T-helper 2 cell treated with Interferon-gamma antibody and Interleukin-4, amounts not matched to agents 5 μg/mL and 100 μg/mL, for 36 hours (primary cell): ENCODE measurements at regions not wholly inside any gene's neighbourhood (a gene's known extent, or its start where the extent isn't known, plus 50 kb on each side); places are given as distances from the start of the nearest gene placed in this dataset.
"Not testable (repeated sequence)": the region's sequence is repeated elsewhere in the genome, so short reads cannot be mapped to it uniquely, and the experiment has no call there.

ENCODE experiments used
- DNase-seq: peaks from one replicate; pipeline ENCODE4 v3.0.0; 2021; ENCODE audit warnings: low spot score
- H3K27ac Mint-ChIP-seq: one replicate; pipeline ENCODE4 v1.8.0; 2021; ENCODE audit warnings: mild to moderate bottlenecking, mixed read lengths
- H3K27me3 Mint-ChIP-seq: one replicate; pipeline ENCODE4 v1.8.0; 2021; ENCODE audit warnings: low read depth, mixed read lengths
- H3K36me3 Mint-ChIP-seq: one replicate; pipeline ENCODE4 v1.8.0; 2021; ENCODE audit warnings: low read depth, mixed read lengths
- H3K4me1 Mint-ChIP-seq: one replicate; pipeline ENCODE4 v1.8.0; 2021; ENCODE audit warnings: low read depth, mixed read lengths
- H3K4me3 Mint-ChIP-seq: one replicate; pipeline ENCODE4 v1.8.0; 2022; ENCODE audit warnings: mild to moderate bottlenecking, moderate library complexity, mixed read lengths
- H3K9me3 Mint-ChIP-seq: one replicate; pipeline ENCODE4 v1.8.0; 2021; ENCODE audit warnings: mixed read lengths

DNA sequence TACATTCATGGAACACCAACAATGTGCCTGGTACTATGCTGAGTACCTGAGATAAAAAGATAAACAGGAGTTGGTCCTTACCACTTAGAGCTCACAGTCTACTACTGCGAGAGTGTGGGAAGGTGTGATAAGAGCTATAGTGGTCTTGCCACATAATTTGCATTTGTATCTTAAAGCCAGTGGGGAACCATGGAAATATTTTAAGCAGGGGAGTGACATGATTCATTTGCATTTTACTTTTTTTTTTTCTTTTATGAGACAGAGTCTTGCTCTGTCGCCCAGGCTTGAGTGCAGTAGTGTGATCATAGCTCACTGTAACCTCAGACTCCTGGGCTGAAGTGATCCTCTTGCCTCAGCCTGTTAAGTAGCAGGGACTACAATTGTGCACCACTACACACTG is 53.6 kb downstream of the SRGAP2 start:
- H3K4me1 Mint-ChIP-seq, DNase-seq, H3K4me3 Mint-ChIP-seq, H3K27me3 Mint-ChIP-seq, H3K9me3 Mint-ChIP-seq, H3K27ac Mint-ChIP-seq, H3K36me3 Mint-ChIP-seq: not testable (repeated sequence)

DNA sequence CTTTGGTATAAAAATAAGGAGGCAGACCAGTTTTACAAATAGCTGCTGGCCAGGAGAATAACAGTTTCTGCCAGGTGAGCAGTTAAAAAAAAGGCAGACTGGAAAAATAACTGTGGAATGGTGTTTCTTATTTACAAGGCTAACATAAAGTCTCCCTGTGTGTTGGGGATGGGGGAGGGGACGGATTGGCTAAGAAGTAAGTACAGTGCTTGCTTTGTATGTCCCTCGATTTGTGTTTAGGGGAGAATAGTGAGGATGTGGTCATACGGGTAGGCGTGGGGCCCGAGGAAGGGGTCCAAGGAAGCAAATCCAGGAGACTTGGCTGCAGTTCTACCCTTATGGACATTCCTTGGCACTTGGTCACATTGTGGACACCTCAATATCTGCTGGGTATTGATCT is 58.1 kb downstream of the SRGAP2 start:
- not testable (repeated sequence) for H3K36me3 Mint-ChIP-seq, DNase-seq, H3K27ac Mint-ChIP-seq, H3K9me3 Mint-ChIP-seq, H3K4me1 Mint-ChIP-seq, H3K27me3 Mint-ChIP-seq, H3K4me3 Mint-ChIP-seq

- H3K9me3 Mint-ChIP-seq, H3K4me1 Mint-ChIP-seq, DNase-seq, H3K27me3 Mint-ChIP-seq, H3K4me3 Mint-ChIP-seq, H3K36me3 Mint-ChIP-seq, H3K27ac Mint-ChIP-seq: not testable (repeated sequence)
Observed at GRCh38 chr1:206262424-206262823, 59.1 kb downstream of the SRGAP2 start.

DNA sequence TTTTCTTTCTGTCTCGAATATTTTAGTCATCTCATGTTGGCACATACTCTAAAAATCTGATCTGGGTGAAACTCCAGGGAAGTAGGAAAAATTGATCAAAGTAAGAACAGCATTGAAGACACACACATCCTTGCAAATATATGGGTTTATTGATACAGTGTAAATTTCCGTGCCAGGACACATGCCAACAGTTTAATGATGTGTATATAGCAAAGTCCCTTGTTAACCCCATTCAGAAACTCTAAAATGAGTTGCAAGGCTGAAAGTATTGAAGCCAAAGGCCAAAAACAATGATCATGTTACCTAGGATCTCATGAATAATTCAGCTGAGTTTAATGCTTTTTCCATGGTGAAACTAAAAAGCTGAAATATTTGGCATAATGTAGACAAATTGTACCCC is 61.6 kb downstream of the SRGAP2 start:
- not testable (repeated sequence) for H3K36me3 Mint-ChIP-seq, H3K4me1 Mint-ChIP-seq, H3K9me3 Mint-ChIP-seq, H3K4me3 Mint-ChIP-seq, DNase-seq, H3K27me3 Mint-ChIP-seq, H3K27ac Mint-ChIP-seq

GRCh38 chr1:206271153-206271552 is 67.8 kb downstream of the SRGAP2 start:
- H3K9me3 Mint-ChIP-seq, H3K27me3 Mint-ChIP-seq, DNase-seq, H3K27ac Mint-ChIP-seq, H3K4me3 Mint-ChIP-seq, H3K36me3 Mint-ChIP-seq, H3K4me1 Mint-ChIP-seq: not testable (repeated sequence)

GRCh38 chr1:206273104-206273503 is 69.8 kb downstream of the SRGAP2 start:
- H3K27ac Mint-ChIP-seq, DNase-seq, H3K4me3 Mint-ChIP-seq, H3K36me3 Mint-ChIP-seq, H3K9me3 Mint-ChIP-seq, H3K4me1 Mint-ChIP-seq, H3K27me3 Mint-ChIP-seq: not testable (repeated sequence)

- H3K27ac Mint-ChIP-seq: not testable (repeated sequence)
Observed at GRCh38 chr1:206276143-206276542, 72.8 kb downstream of the SRGAP2 start.

DNA sequence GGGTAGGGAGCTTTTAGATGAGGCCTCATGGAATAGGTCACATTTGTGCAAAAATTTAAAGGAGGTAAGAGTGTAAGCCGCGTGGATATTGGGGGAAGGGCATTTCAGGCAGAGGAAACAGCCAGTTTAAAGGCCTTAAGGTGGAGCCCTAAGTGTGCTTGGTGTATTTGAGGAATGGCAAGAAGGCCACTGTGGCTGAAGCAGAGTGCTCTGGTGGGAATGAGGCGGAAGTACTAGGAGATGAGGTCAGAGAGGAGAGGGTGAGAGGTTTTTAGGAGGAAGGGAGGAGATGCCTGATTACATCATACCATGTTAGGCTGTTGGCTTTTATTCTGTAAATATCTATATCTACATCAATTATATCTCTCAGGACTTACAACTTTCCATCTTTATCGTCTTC is 75.3 kb downstream of the SRGAP2 start:
- H3K27ac Mint-ChIP-seq, H3K4me1 Mint-ChIP-seq, H3K9me3 Mint-ChIP-seq, H3K4me3 Mint-ChIP-seq, H3K27me3 Mint-ChIP-seq, DNase-seq, H3K36me3 Mint-ChIP-seq: not testable (repeated sequence)

More at GRCh38 chr1:206276143-206276542, 72.8 kb downstream of the SRGAP2 start:
- H3K36me3 Mint-ChIP-seq, H3K9me3 Mint-ChIP-seq, H3K4me3 Mint-ChIP-seq, H3K27me3 Mint-ChIP-seq, DNase-seq, H3K4me1 Mint-ChIP-seq: not testable (repeated sequence)

DNA sequence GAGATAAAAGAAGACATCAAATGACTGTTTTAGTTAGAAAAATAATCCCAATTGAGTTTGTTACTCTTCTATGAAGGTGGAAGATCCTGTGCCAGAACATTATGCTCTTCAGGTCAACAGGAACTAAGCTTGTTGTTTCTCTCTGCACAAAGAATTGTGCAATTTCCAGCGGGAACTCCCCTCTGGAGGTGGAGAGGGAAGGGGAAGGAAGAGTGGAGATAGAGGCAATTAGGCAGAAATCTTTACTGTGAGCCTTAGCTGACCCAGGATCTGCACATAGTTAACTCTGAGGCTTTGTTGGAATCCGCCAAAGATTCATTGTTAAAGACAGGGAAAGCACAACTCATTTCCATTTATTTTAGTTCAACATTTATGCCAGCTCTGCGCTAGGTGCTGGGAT is 77.3 kb downstream of the SRGAP2 start:
- not testable (repeated sequence) for DNase-seq, H3K4me1 Mint-ChIP-seq, H3K9me3 Mint-ChIP-seq, H3K27me3 Mint-ChIP-seq, H3K27ac Mint-ChIP-seq, H3K36me3 Mint-ChIP-seq, H3K4me3 Mint-ChIP-seq

DNA sequence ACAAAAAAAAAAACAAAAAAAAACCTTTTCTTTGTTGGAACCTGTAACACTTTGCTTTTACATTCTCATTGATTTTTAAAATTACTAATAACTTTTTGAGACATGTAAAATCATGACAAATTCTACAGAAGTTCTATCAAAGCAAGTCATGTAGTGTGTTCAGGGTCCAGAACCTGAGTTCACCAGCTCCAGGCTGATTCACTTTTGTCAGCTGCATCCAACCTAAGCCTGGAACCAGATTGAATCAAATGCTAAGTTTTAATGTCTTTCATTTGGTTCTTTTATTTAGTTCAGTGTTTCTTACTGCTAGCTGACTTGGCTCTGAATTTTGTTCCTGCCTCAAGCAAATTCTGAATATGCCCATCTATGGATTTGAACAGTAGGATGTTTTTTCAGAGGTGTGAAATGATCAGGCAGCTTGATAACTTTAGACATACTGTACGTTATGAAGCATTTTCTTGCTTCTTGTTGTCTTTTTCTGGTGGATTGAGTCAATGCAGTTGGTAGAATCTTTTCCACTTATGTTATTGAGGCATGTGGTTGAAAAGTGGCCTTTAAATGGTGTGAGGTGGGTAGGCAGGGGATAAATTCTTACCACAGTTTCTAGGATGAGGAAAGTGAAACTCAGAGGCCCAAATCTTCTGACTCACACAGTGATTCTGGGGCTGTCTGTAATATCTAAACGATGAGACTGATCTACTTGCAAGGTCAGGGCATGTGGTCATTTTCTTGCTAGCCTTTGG is 78.7 kb downstream of the SRGAP2 start:
- not testable (repeated sequence) for H3K9me3 Mint-ChIP-seq, H3K4me3 Mint-ChIP-seq, H3K36me3 Mint-ChIP-seq, DNase-seq, H3K4me1 Mint-ChIP-seq, H3K27me3 Mint-ChIP-seq, H3K27ac Mint-ChIP-seq

GRCh38 chr1:206285024-206285960 is 82.0 kb downstream of the SRGAP2 start:
- H3K27me3 Mint-ChIP-seq, DNase-seq, H3K27ac Mint-ChIP-seq, H3K36me3 Mint-ChIP-seq, H3K4me1 Mint-ChIP-seq, H3K9me3 Mint-ChIP-seq, H3K4me3 Mint-ChIP-seq: not testable (repeated sequence)

DNA sequence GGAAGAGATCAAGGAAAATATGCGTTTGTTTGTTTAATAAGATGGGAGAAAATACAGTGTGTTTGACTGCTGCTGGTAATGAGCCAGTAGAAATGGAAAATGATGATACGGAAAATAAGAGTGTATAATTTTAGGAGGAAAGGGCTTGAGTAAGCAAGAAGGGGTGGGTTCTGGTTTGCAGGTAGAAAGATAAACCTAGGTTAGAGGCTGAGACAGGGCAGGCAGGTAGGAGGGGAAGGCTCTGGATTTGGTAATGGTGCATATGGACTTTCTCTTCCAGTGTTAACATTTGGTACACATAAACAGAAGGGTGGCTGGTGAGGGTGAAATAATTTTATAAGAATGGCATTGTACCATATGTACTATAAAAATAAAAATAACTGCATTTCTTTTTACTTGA is 84.4 kb downstream of the SRGAP2 start:
- not testable (repeated sequence) for H3K4me1 Mint-ChIP-seq

GRCh38 chr1:206288453-206288852 is 85.1 kb downstream of the SRGAP2 start:
- not testable (repeated sequence) for H3K4me1 Mint-ChIP-seq, H3K4me3 Mint-ChIP-seq, H3K27ac Mint-ChIP-seq, H3K9me3 Mint-ChIP-seq, DNase-seq, H3K36me3 Mint-ChIP-seq, H3K27me3 Mint-ChIP-seq

More for the DNA sequence above, 84.4 kb downstream of the SRGAP2 start:
- H3K27ac Mint-ChIP-seq, DNase-seq, H3K27me3 Mint-ChIP-seq, H3K4me3 Mint-ChIP-seq, H3K36me3 Mint-ChIP-seq, H3K9me3 Mint-ChIP-seq: not testable (repeated sequence)

DNA sequence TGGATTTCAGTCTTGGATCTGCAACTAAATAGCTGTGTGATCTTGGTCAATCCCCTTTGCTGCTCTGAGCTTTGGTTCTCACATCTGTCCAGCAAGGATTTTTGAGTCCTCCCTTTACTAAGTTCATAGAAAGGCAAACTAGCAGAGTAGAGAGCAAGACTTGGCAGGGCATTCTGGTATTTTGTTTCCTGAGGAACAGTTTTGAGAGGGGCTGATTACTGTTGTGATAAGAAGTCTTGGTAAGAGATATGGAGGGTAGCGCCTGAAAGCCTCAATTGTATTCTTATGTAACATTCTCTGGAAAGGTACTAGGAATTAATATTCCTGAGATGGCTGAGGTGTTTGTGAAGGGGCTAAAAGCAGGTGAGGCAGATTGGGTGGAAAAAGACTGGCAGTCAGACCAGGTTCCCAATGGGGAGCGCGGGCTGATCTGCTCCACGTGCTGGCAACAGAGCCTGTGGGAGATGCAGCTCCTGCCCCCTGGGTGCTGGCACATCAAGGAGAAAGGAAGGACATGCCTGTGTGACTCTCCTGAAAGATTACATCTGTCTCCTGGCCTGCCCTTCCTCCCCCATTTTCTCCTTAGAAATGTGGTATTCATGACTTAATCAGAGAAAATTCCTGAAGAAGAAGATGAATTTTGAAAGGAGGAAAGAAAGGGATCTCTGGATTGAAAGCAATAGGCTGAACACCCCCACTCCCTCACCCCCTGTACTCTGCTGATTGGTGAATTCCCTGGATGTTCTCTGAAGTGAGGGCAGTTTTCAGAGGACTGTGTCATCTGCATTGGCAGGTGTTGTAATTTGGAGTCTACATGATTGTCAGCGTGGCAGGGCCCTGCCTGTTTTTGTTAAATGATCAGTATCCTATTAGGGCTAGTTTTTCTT is 94.0 kb downstream of the SRGAP2 start:
- not testable (repeated sequence) for H3K36me3 Mint-ChIP-seq, H3K4me3 Mint-ChIP-seq, H3K9me3 Mint-ChIP-seq, H3K27ac Mint-ChIP-seq, H3K4me1 Mint-ChIP-seq, DNase-seq, H3K27me3 Mint-ChIP-seq
